C1 segment of cervical spinal cord (tissue), 14 donors: ENCODE measurements at regions not wholly inside any gene's neighbourhood (a gene's known extent, or its start where the extent isn't known, plus 50 kb on each side); places are given as distances from the start of the nearest gene placed in this dataset.
"Not testable (repeated sequence)": the region's sequence is repeated elsewhere in the genome, so short reads cannot be mapped to it uniquely, and the experiment has no call there.

Experiments used
- DNase-seq, 14 donors: peaks; one replicate each; lab custom pipeline; 2025; lab: John Stamatoyannopoulos, UW

DNA sequence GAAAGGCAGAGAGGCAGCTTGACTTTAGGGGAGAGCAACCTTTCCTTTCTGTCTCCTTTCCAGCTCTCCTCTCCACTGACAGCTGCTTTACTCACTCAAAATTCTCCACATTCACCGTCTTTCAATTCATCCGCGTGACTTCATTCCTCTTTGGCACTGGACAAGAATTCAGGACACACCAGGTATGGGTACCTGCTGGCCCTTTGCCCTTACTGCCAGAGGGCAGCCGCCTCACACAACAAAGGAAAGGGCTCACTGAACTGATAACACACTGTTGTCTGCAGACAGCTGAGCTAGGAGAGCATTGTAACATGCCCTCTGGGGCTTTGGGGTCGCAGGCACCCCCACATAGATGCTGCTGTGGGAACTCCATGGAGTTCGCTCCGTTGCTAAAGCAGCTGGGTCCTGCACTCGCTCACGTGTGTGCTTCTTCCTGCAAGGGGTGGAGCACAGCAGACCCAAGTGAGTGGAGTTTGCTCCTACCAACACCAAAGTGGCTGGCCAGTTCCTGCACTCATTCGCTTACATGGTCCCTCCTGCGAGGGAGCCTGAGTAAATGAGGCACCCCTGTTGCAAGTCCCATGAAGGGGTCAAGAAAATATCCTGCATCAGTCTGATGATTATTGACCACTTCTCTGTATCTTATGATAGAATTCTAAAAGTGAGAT, 79.0 kb upstream of the SGO1 start:
- no peak for DNase-seq

DNA sequence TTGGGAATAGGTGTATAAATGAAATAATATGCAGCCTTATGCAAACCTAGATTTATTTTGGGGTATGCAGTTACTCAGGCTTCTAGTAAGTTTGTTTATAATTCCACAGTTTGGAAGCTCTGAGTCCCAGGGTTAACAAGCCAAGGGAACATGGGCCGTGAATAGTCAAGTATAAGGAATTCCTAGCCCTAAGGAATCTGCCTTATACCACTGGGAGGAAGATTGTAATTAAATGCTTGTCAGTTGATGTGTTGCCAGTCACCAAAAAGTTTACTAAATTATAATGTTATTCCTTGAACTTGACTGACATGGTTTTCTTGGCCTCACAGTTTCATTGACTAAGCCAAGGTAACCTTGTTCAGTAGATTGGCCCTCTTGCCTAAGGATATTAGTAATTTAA, 72.4 kb upstream of the SGO1 start:
- no peak for DNase-seq

DNA sequence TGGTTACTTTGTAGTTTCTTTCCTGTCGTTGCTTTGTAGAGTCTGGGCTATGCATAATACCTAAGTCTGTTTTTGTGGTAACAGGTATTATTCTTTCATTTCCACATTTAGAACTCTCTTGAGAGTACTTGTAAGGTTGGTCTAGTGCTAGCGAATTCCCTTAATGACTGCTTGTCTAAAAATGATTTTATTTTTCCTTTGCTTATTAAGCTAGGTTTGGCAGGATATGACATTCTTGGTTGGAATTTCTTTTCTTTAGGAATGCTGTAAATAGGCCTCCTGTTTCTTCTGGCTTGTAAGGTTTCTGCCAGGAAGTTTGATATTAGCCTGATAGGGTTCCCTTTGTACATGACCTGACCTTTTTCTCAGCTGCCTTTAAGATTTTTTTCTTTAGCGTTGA, 70.1 kb upstream of the SGO1 start:
- DNase-seq: no peak

DNA sequence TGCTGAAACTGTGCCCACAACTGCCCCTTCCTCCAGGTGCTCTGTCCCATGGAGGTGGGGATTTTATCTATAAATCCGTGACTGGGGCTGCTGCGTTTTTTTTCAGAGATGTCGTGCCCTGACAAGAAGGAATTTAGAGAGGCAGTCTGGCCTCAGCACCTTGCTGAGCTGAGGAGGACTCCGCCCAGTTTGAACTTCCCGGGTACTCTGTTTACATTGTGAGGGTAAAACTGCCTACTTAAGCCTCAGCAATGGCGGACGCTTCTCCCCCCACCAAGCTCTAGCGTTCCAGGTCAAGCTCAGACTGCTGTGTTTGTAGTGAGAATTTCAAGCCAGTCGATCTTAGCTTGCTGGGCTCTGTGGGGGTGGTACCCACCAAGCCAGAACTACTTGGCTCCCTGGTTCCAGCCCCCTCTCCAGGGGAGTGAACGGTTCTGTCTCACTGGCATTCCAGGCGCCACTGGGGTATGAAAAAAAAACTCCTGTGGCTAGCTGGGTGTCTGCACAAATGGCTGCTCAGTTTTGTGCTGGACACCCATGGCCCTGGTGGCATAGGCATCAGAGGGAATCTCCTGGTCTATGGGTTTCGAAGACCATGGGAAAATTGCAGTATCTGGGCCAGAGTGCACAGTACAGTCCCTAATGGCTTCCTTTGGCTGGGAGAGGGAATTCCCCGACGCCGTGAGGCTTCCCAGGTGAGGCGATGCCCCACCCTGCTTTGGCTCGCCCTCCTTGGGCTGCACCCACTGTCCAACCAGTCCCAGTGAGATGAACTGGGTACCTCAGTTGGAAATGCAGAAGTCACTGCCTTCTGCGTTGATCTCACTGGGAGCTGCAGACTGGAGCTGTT, 68.5 kb upstream of the SGO1 start:
- no peak for DNase-seq

DNA sequence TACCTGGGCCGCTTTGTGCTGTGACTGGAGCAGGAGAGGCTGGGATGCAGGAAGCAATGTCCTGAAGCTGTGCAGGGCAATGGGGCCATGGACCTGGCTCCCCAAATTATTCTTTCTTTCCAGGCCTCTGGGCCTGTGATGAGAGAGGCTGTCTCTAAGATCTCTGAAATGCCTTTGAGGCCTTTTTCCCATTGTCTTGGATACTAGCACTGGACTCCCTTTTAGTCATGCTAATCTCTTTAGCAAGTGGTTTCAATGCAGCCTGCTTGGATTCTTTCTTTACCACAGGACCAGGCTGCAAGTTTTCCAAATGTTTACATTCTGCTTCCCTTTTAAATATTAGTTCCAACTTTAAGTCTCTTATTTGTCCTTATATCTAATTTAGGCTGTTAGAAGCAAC, 64.8 kb upstream of the SGO1 start:
- no peak for DNase-seq

DNA sequence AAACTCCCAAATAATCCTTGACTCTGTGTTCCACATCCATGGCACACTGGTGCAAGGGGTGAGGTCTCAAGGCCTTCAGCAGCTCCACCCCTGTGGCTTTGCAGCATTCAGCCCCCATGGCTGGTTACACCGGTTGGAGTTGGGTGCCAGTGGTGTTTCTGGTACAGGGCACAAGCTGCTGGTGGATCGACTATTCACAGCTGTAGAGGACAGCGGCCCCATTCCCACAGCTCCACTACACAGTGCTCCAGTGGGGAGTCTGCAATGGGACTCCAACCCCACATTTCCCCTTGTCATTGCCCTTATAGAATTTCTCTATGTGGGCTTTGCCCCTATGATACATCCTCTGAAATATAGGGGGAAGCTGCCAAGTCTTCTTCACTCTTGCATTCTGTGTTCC, 64.3 kb upstream of the SGO1 start:
- no peak for DNase-seq

DNA sequence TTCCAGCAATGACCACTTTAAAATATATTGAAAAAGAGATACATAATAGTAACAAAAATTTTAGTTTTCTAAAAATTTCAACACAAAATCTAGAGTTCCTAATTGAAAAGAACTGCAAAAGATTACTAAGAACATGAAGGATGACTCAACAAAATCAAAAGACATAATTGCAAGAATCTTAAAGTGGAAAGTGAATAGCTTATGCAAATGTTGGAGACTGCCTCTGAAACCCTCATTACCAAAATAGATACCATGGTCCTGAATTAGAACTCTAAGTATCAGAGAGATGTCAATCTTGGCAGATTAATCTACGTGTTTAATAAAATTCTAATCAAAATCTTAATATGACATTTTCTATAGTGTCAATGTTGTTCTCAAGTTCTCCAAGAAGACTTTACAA, 60.7 kb upstream of the SGO1 start:
- no peak for DNase-seq

DNA sequence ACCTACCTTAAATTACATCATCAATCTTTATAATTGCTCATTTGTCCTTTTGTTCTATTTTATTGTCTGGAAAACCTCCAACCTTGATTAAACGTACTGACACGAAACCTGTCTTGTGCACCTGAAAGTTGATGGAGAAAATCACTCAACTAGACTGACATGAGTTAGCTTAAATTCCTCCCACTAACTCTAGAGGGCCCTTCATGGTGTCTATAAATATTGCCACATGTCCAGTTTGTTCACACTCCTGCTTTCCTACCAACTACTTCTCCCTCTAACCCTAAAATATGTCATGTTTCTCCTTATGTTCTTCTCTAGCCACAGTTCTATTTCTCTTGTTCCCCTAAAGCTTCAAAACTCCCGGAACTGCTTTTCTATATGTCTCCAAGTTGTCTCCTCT, 59.8 kb upstream of the SGO1 start:
- no peak for DNase-seq

DNA sequence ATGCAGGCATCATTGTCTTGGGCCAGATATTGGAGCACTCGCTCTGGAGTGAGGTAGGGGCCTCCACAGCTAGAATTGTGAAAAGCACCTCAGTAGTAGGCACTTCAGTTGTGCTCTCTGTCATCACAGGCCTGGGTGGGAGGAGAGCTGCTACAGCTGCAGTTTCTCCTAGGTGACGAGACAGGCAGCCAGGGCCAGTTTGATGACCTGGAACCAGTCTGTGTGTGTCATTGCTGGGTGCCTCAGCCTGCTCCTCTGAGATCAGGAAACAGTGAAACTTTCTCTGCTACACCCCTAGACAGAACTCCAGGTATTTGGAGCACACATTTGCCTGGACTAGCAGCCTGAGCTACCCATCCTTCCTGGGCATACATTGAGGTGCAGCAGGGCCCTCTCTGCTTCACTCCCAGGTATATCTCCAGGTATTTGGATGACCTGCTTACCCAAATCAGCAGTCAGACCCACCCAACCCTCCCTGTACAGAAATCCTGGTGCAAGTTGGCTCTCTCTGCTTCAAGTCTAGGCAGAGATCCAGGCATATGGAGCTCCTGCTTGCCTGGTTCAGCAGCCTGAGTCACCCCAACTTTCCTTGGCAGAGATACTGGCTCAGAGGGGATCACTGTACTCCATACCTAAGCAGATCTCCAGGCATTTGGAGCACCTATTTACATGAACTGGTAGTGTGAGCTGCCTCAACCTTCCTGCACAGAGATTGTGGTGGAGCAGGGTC, 54.3 kb upstream of the SGO1 start:
- DNase-seq: no peak

DNA sequence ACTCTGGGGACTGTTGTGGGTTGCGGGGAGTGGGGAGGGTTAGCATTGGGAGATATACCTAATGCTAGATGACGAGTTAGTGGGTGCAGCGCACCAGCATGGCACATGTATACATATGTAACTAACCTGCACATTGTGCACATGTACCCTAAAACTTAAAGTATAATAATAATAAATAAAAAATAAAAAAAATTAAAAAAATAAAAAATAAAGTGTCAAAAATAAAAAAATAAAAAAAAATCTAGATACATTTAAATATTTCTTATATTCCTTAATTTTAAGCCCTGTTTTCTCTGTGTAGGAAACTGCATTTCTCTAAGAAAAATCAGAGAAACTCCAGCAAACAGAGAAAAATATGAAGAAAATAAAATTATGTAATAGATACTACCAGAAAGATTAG, 52.2 kb upstream of the SGO1 start:
- not testable (repeated sequence) for DNase-seq

DNA sequence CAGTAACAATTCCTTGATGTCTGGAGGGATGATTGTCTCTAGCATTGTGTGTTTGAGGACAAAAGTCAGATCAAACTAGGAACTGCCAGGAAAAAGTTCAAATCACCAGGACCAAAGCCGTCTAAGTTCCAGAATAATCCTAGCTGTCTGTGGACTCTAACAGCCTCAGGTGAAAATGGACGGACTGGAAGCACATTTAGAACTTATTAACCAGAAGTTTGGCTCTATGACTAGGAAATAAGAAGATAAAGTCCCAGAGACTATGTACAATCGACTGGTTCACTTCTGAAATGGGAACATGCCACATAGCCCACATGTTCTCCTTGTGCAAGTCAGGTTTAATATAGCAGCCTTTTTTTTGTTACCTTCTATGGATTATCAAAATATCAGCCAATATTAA, 50.6 kb upstream of the SGO1 start:
- DNase-seq: no peak
